Adrenal gland (tissue), 5 donors: ENCODE measurements at regions not wholly inside any gene's neighbourhood (a gene's known extent, or its start where the extent isn't known, plus 50 kb on each side); places are given as distances from the start of the nearest gene placed in this dataset.

Experiments used
- CTCF ChIP-seq, 6 experiments: fragments of 450-650 bp in 4 of 6; fragments of 200-600 bp in 2 of 6; sonication (generic) in 1 of 6; IDR thresholded peaks; 1 replicate in 5 of 6; 2 replicates in 1 of 6; pipeline versions ENCODE4 v1.5.1 to v1.8.0; 2016 to 2021; ENCODE audit warnings: antibody characterized with exemption in 6 of 6, mild to moderate bottlenecking in 2 of 6, moderate library complexity in 1 of 6
- POLR2A ChIP-seq, 2 donors: fragments of 450-650 bp; IDR thresholded peaks; one replicate each; pipeline ENCODE4 v1.6.1; 2017; ENCODE audit warnings: antibody characterized with exemption in 2 of 2, mild to moderate bottlenecking in 2 of 2, moderate library complexity in 1 of 2
- donor health status: DM: no; HTN: no; CAD: no.

DNA sequence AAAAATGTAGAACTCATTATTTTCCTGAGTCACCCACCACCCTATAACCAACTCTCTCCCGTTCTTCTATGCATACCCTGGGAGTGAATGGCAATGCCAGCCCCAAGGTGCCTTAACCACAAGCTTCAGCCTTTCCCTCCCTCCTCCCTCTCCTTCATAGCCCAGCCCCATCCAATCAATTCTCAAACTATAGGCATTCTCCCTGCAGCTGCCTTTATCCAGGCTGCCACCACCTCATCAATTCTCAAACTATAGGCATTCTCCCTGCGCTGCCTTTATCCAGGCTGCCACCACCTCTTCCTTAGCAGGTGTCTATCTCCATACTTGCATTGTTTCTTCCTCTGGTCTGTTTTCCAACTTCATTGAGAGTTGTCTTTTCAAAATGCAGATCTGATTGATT is 77.1 kb downstream of the PLEKHG1 start:
- no peak for TF ChIP-seq CTCF (IDR thresholded peaks at IDR 0.05)
- no peak for TF ChIP-seq POLR2A (IDR thresholded peaks at IDR 0.05)
